SJSA1 (cell line): ENCODE measurements at regions not wholly inside any gene's neighbourhood (a gene's known extent, or its start where the extent isn't known, plus 50 kb on each side); places are given as distances from the start of the nearest gene placed in this dataset.

Experiments
- DNase-seq, 2 experiments: peaks; one replicate each; pipeline ENCODE4 v3.0.0-alpha.2; 2015 to 2020; ENCODE audit warnings: low spot score in 2 of 2, low read depth in 1 of 2
- H3K27ac ChIP-seq: fragments of 250-450 bp; sonication (Bioruptor Pico); 2 replicates; pipeline ENCODE4 v1.5.1; 2020; ENCODE audit warnings: mild to moderate bottlenecking, moderate library complexity
- H3K27me3 ChIP-seq: fragments of 250-450 bp; sonication (Bioruptor Pico); replicated peaks from 2 replicates; pipeline ENCODE4 v1.5.1; 2020; ENCODE audit warnings: mild to moderate bottlenecking, moderate library complexity
- H3K36me3 ChIP-seq: fragments of 250-450 bp; sonication (Bioruptor Pico); 2 replicates; pipeline ENCODE4 v1.5.1; 2020; ENCODE audit warnings: mild to moderate bottlenecking
- H3K4me1 ChIP-seq: fragments of 250-450 bp; sonication (Bioruptor Pico); replicated peaks from 2 replicates; pipeline ENCODE4 v1.6.1; 2021; ENCODE audit warnings: mild to moderate bottlenecking
- H3K4me3 ChIP-seq: fragments of 250-450 bp; sonication (Bioruptor Pico); 2 replicates; pipeline ENCODE4 v1.5.1; 2020; ENCODE audit warnings: mild to moderate bottlenecking
- H3K9me3 ChIP-seq: fragments of 250-450 bp; sonication (Bioruptor Pico); replicated peaks from 2 replicates; pipeline ENCODE4 v1.5.1; 2020; ENCODE audit warnings: mild to moderate bottlenecking

GRCh38 chr5:107242411-107243219 is 428.1 kb downstream of the EFNA5 start:
- no peaks in the 10 kb centered on the region for H3K27me3 ChIP-seq
- no peak for DNase-seq
- H3K36me3 ChIP-seq = no peaks in the 10 kb centered on the region
- H3K4me3 ChIP-seq = no peak overlapping the region
- no peaks in the 10 kb centered on the region for H3K4me1 ChIP-seq
- H3K27ac ChIP-seq = no peak overlapping the region
- H3K9me3 ChIP-seq = no peaks in the 10 kb centered on the region

- H3K9me3 ChIP-seq = no peaks in the 10 kb centered on the region
- no peak for DNase-seq
- no peaks in the 10 kb centered on the region for H3K4me1 ChIP-seq
- no peak overlapping the region for H3K27ac ChIP-seq
- H3K27me3 ChIP-seq = no peaks in the 10 kb centered on the region
- no peaks in the 10 kb centered on the region for H3K36me3 ChIP-seq
- no peak overlapping the region for H3K4me3 ChIP-seq
These were observed 428.9 kb downstream of the EFNA5 start for GRCh38 chr5:107241841-107242240.

GRCh38 chr5:107235167-107235566 is 435.6 kb downstream of the EFNA5 start:
- Histone ChIP-seq H3K27ac (no peak overlapping the region), H3K36me3 (no peaks in the 10 kb centered on the region), H3K27me3 (no peaks in the 10 kb centered on the region), H3K4me3 (no peak overlapping the region), H3K4me1 (no peaks in the 10 kb centered on the region), H3K9me3 (no peaks in the 10 kb centered on the region)
- no peak for DNase-seq

DNA sequence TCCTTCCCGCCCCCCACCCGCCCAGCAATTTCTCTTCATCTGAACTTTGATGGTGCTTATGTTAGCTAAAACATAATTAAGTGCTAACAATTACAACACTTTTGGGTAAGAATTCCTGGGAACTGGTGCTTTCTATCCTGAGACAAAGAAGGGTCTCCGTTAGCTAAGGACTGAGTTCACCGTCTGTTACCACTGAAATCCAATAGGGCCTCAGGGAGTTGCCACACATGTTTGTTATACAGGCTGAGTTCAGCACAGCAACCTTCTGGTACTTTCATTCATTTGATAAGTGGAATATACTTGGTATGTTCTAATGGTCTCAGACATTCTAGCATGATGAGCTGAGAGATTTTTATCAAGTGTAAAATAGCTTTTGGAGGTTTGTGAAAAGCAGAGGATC is 437.9 kb downstream of the EFNA5 start:
- H3K4me3 ChIP-seq = no peak overlapping the region
- DNase-seq = no peak

GRCh38 chr5:107232293-107232692 is 438.4 kb downstream of the EFNA5 start:
- Histone ChIP-seq H3K9me3 (no peaks in the 10 kb centered on the region; the same call in 1 of the 2 replicates), H3K27ac (no peak overlapping the region), H3K27me3 (no peaks in the 10 kb centered on the region), H3K36me3 (no peaks in the 10 kb centered on the region), H3K4me3 (no peak overlapping the region), H3K4me1 (no peaks in the 10 kb centered on the region)
- no peak for DNase-seq

More for the DNA sequence above, 437.9 kb downstream of the EFNA5 start:
- Histone ChIP-seq H3K27ac (no peak overlapping the region), H3K27me3 (no peaks in the 10 kb centered on the region), H3K9me3 (no peaks in the 10 kb centered on the region; the same call in 1 of the 2 replicates), H3K36me3 (no peaks in the 10 kb centered on the region), H3K4me1 (no peaks in the 10 kb centered on the region)

DNA sequence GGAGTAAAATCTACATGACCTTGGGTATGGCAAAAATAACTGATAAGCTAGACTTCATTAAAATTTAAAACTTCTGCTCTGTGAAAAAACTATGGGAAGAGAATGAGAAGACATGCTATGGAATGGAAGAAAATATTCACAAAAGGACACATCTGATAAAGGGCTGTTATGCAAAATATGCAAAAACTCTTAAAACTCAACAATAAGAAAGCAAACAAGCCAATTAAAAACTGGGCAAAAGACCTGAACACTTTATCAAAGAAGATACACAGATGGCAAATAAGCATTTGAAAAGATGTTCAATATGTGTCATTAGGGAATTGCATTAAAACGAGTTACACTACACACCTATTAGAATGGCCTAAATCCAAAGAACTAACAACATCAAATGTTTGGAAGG is 439.5 kb downstream of the EFNA5 start:
- Histone ChIP-seq H3K9me3 (no peaks in the 10 kb centered on the region; the same call in 1 of the 2 replicates), H3K4me1 (no peaks in the 10 kb centered on the region), H3K27ac (no peak overlapping the region), H3K27me3 (no peaks in the 10 kb centered on the region), H3K4me3 (no peak overlapping the region), H3K36me3 (no peaks in the 10 kb centered on the region)
- no peak for DNase-seq

GRCh38 chr5:107230367-107230766 is 440.4 kb downstream of the EFNA5 start:
- H3K27me3 ChIP-seq = no peaks in the 10 kb centered on the region

DNA sequence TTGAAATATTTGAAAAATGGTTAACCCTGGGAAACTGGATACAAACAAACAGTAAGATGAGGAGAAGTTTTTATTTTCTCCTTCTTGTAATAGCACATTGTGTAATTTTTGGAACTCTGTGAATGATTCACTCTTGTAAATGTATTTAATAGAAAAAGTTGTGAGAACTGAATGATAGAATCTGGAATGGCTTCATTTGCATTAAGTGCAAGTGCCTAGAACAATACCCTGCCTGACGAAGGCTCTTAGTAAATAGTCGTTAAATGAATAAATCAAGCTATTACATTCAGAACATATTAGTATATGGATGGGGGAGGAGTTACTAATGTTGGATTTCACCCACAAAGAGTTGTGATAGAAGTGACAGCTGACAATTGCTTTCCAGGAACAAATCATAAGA is 442.5 kb downstream of the EFNA5 start:
- Histone ChIP-seq H3K4me1 (no peaks in the 10 kb centered on the region), H3K9me3 (no peaks in the 10 kb centered on the region; the same call in 1 of the 2 replicates), H3K4me3 (no peak overlapping the region), H3K36me3 (no peaks in the 10 kb centered on the region), H3K27ac (no peak overlapping the region), H3K27me3 (no peaks in the 10 kb centered on the region)
- no peak for DNase-seq

More at GRCh38 chr5:107230367-107230766, 440.4 kb downstream of the EFNA5 start:
- no peaks in the 10 kb centered on the region for H3K4me1 ChIP-seq
- H3K36me3 ChIP-seq = no peaks in the 10 kb centered on the region
- no peak for DNase-seq
- H3K4me3 ChIP-seq = no peak overlapping the region
- no peaks in the 10 kb centered on the region; the same call in 1 of the 2 replicates for H3K9me3 ChIP-seq
- H3K27ac ChIP-seq = no peak overlapping the region

DNA sequence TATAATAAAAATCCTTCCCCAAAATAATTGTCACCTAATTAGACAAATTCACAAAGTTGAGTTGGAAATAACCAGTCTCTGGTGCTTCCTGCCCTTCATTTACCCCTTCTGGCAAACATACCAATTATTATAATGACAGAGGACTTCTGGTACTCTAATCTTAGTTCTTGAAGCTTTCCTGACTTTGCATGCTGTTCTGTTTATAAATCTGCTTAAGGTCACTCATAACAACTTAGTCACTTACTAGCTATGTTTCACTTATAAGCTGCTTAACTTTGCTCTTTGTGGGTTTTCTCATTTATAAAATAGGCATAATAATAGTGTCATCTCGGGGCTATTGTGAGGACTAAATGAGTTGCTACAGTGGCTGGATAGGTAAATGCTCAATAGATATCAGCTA is 446.5 kb downstream of the EFNA5 start:
- DNase-seq = no peak

DNA sequence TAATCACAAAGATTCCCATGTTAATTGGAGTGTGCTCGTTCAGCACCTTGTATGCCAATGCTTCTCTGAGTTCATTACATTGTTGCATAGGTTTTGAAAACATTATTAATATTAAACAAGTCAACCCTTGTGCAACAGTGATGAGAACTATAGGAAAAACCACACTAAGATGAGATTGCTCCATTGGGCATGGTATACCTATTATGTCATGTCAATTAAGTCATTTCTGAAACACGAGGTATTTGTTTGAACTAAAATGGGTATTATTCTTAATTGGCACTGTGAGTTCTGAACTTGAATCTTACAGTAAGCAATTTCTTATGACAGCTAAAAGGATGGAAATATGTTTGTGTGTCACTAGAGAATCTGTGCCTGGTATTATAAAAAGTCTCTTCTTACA is 447.7 kb downstream of the EFNA5 start:
- no peak overlapping the region for H3K27ac ChIP-seq
- H3K27me3 ChIP-seq = no peaks in the 10 kb centered on the region
- H3K36me3 ChIP-seq = no peaks in the 10 kb centered on the region
- H3K9me3 ChIP-seq = no peaks in the 10 kb centered on the region
- no peak overlapping the region for H3K4me3 ChIP-seq
- no peak for DNase-seq
- H3K4me1 ChIP-seq = no peaks in the 10 kb centered on the region

More for the DNA sequence above, 446.5 kb downstream of the EFNA5 start:
- Histone ChIP-seq H3K27me3 (no peaks in the 10 kb centered on the region), H3K36me3 (no peaks in the 10 kb centered on the region), H3K4me3 (no peak overlapping the region), H3K4me1 (no peaks in the 10 kb centered on the region), H3K27ac (no peak overlapping the region), H3K9me3 (no peaks in the 10 kb centered on the region; the same call in 1 of the 2 replicates)

- Histone ChIP-seq H3K9me3 (no peaks in the 10 kb centered on the region), H3K27ac (no peak overlapping the region), H3K4me3 (no peak overlapping the region), H3K4me1 (no peaks in the 10 kb centered on the region), H3K36me3 (no peaks in the 10 kb centered on the region), H3K27me3 (no peaks in the 10 kb centered on the region)
- DNase-seq = no peak
These were observed 450.7 kb downstream of the EFNA5 start for GRCh38 chr5:107219993-107220392.

DNA sequence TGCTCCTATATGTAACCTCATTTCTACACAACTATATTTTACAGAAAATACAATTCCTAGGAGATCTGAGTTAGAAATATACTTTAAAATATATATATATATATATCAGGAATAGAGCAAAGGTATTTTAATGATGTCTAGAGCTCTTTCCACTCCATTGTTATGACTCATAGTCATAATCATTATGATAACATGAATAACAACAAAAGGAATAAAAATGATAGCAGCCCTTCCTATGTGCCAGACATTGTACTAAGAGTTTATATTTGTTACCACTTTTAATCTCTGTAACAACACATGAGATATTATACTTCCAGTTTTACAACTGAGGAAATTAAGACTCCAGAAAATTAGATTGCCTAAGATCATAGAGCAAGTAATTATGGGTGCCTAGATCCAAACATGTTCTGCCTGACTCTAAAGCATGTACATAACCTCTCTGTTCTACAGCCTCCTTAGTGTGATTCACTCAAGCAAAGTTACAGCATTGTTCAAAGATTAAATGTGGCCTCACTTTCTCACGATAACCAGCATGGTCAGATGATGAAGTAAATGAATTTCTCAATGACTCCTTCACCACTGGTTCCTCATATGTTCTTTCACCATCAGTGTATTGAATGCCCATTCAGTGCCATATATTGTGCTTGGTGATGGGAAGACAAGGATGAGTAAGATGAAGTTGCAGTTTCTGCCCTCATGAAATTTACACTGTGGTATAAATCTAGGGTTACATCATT is 452.1 kb downstream of the EFNA5 start:
- no peaks in the 10 kb centered on the region for H3K4me1 ChIP-seq
- no peak for DNase-seq
- H3K27ac ChIP-seq = no peak overlapping the region
- H3K36me3 ChIP-seq = no peaks in the 10 kb centered on the region
- no peaks in the 10 kb centered on the region for H3K9me3 ChIP-seq
- H3K4me3 ChIP-seq = no peak overlapping the region
- H3K27me3 ChIP-seq = no peaks in the 10 kb centered on the region

DNA sequence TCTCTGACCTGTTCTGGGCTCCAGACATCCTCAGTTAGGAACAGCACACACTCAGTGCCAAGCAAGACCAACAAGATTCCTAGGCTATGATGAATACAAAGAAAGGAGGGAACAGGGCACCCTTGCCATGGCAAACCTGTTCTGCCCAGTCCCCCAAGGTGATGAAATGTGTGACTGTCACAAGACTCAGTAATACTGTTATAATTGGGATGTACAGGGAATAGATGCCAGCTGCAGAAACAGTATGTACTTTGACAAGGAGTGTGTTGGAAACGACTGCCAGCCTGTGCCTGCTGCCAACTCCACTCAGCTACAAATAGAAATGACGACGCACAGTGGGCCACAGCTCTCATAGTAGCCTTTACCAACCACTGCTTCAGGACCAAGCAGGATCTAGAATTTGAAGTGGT is 453.0 kb downstream of the EFNA5 start:
- H3K4me1 ChIP-seq = no peaks in the 10 kb centered on the region
- H3K4me3 ChIP-seq = no peak overlapping the region
- H3K27me3 ChIP-seq = no peaks in the 10 kb centered on the region
- H3K27ac ChIP-seq = no peak overlapping the region
- H3K36me3 ChIP-seq = no peaks in the 10 kb centered on the region
- H3K9me3 ChIP-seq = no peaks in the 10 kb centered on the region
- DNase-seq = no peak

- Histone ChIP-seq H3K4me3 (no peak overlapping the region), H3K27me3 (no peaks in the 10 kb centered on the region), H3K36me3 (no peaks in the 10 kb centered on the region), H3K9me3 (no peaks in the 10 kb centered on the region), H3K4me1 (no peaks in the 10 kb centered on the region), H3K27ac (no peak overlapping the region)
- no peak for DNase-seq
These were observed 454.1 kb downstream of the EFNA5 start for GRCh38 chr5:107216587-107216986.
